Esophagus muscularis mucosa (tissue), 3 donors: ENCODE measurements at regions not wholly inside any gene's neighbourhood (a gene's known extent, or its start where the extent isn't known, plus 50 kb on each side); places are given as distances from the start of the nearest gene placed in this dataset.

ENCODE experiments used
- POLR2AphosphoS5 ChIP-seq, 2 donors: sonication (generic); formaldehyde crosslinking; IDR thresholded peaks; one replicate each; pipeline ENCODE4 v1.6.1; 2017; ENCODE audit warnings: antibody characterized with exemption in 2 of 2
- TF ChIP-seq, protein P1 (sequence below), 3 experiments: fragments of 200-600 bp in 2 of 3; fragments of 450-650 bp in 1 of 3; sonication (generic) in 2 of 3; IDR thresholded peaks; one replicate each; pipeline ENCODE4 v1.5.1; 2017 to 2019; ENCODE audit warnings: antibody characterized with exemption in 3 of 3, mild to moderate bottlenecking in 2 of 3, moderate library complexity in 1 of 3

DNA sequence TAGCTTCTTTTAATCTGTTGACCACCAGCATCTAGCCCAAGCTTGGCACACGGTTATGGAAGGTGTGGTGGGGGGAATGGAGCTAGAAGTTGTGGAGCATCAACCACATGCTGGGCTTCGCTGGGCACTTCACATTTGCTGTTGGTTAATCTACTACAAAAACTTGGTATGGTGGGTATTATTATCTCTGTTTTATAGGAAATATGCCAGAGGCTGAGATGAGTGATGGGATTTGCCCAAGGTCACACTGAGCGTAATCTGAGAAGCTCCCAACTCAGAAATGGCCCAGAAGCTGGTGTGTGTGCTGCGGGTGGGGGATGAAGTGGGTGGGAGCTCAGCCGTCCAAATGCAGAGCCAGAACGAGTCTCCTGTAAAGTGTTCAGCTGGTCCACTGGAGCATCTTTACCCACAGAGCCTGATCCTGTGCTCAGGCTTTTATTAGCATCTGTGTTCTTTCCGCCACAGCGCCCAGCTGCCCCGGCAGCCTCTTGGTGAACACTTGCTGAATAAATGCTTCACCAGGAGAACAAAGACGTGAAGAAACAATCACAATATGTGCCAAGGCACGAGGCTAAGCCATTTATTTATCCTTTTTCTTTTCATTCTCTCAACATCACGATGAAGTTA, 98.6 kb upstream of the JUN start:
- no peak for TF ChIP-seq POLR2AphosphoS5 (IDR thresholded peaks at IDR 0.05)
- TF ChIP-seq, protein P1, sequence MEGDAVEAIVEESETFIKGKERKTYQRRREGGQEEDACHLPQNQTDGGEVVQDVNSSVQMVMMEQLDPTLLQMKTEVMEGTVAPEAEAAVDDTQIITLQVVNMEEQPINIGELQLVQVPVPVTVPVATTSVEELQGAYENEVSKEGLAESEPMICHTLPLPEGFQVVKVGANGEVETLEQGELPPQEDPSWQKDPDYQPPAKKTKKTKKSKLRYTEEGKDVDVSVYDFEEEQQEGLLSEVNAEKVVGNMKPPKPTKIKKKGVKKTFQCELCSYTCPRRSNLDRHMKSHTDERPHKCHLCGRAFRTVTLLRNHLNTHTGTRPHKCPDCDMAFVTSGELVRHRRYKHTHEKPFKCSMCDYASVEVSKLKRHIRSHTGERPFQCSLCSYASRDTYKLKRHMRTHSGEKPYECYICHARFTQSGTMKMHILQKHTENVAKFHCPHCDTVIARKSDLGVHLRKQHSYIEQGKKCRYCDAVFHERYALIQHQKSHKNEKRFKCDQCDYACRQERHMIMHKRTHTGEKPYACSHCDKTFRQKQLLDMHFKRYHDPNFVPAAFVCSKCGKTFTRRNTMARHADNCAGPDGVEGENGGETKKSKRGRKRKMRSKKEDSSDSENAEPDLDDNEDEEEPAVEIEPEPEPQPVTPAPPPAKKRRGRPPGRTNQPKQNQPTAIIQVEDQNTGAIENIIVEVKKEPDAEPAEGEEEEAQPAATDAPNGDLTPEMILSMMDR (IDR thresholded peaks at IDR 0.05) = no peak
